Upper lobe of left lung (tissue), 4 donors: ENCODE measurements at regions not wholly inside any gene's neighbourhood (a gene's known extent, or its start where the extent isn't known, plus 50 kb on each side); places are given as distances from the start of the nearest gene placed in this dataset.

Experiments
- CTCF ChIP-seq, 6 experiments: fragments of 450-650 bp in 4 of 6; fragments of 200-600 bp in 2 of 6; sonication (generic) in 2 of 6; IDR thresholded peaks; one replicate each; pipeline ENCODE4 v1.5.1; 2016 to 2019; ENCODE audit warnings: antibody characterized with exemption in 6 of 6
- POLR2AphosphoS5 ChIP-seq, 2 donors: sonication (generic); formaldehyde crosslinking; IDR thresholded peaks; one replicate each; pipeline ENCODE4 v1.5.1; 2017; ENCODE audit warnings: antibody characterized with exemption in 2 of 2

DNA sequence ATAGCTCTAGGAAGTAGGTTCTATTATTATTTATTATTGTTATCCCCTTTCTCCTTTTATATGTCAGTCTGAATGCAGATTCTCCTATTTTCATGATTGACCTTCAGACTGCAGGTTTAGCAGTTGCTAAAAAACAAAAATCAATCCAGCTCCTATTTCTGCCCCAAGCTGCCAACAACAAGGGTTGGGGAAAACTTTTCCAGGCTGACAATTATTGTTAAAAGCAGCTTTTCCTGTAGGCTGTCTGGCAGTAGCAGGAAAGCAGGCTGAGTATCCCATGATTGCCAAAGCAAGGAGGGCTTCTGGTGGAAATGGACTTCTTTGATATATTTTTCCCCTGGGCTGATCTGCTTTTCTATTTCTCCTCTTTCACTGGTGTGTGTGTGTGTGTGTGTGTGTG lies 78.0 kb upstream of the CTLA4 start:
- TF ChIP-seq CTCF (IDR thresholded peaks at IDR 0.05) = no peak
- no peak for TF ChIP-seq POLR2AphosphoS5 (IDR thresholded peaks at IDR 0.05)
